Neural crest cell (in vitro differentiated cells): ENCODE measurements at regions not wholly inside any gene's neighbourhood (a gene's known extent, or its start where the extent isn't known, plus 50 kb on each side); places are given as distances from the start of the nearest gene placed in this dataset.
"Not testable (repeated sequence)": the region's sequence is repeated elsewhere in the genome, so short reads cannot be mapped to it uniquely, and the experiment has no call there.

Experiments
- DNase-seq: peaks from one replicate; pipeline ENCODE4 v3.0.0; 2021; ENCODE audit warnings: low read depth, mixed read lengths, low spot score
- H3K27ac Mint-ChIP-seq: one replicate; pipeline ENCODE4 v1.8.0; 2021; ENCODE audit warnings: mild to moderate bottlenecking, mixed read lengths; ENCODE audit not compliant: unreplicated experiment
- H3K27me3 Mint-ChIP-seq: 2 replicates; pipeline ENCODE4 v1.8.0; 2021; ENCODE audit warnings: low read depth, mild to moderate bottlenecking, mixed read lengths
- H3K36me3 Mint-ChIP-seq: 2 replicates; pipeline ENCODE4 v1.8.0; 2021; ENCODE audit warnings: low read depth, mild to moderate bottlenecking, mixed read lengths
- H3K4me1 Mint-ChIP-seq: 2 replicates; pipeline ENCODE4 v1.8.0; 2021; ENCODE audit warnings: mixed read lengths
- H3K4me3 Mint-ChIP-seq: one replicate; pipeline ENCODE4 v1.8.0; 2021; ENCODE audit warnings: mild to moderate bottlenecking, mixed read lengths
- H3K9me3 Mint-ChIP-seq: 2 replicates; pipeline ENCODE4 v1.8.0; 2021; ENCODE audit warnings: mixed read lengths
- CTCF ChIP-seq: fragments of 200-600 bp; sonication (generic); conservative IDR thresholded peaks from 2 replicates; pipeline ENCODE4 v1.5.0; 2021; ENCODE audit warnings: antibody characterized with exemption, mild to moderate bottlenecking

- not testable (repeated sequence) for DNase-seq, H3K27ac Mint-ChIP-seq, H3K9me3 Mint-ChIP-seq, H3K27me3 Mint-ChIP-seq, H3K4me3 Mint-ChIP-seq, H3K4me1 Mint-ChIP-seq
- peaks cover 11% of the 10 kb centered on the region for H3K36me3 Mint-ChIP-seq
These were observed 334.0 kb downstream of the GOLGA6L6 start for GRCh38 chr15:20207607-20208006.

GRCh38 chr15:20207198-20207597 lies 334.4 kb downstream of the GOLGA6L6 start:
- not testable (repeated sequence) for H3K27me3 Mint-ChIP-seq
- peaks cover 11% of the 10 kb centered on the region for H3K36me3 Mint-ChIP-seq

GRCh38 chr15:20204177-20204866 lies 337.3 kb downstream of the GOLGA6L6 start:
- not testable (repeated sequence) for H3K27me3 Mint-ChIP-seq, H3K36me3 Mint-ChIP-seq, H3K27ac Mint-ChIP-seq, H3K9me3 Mint-ChIP-seq, H3K4me1 Mint-ChIP-seq, DNase-seq, H3K4me3 Mint-ChIP-seq

More at GRCh38 chr15:20207198-20207597, 334.4 kb downstream of the GOLGA6L6 start:
- H3K9me3 Mint-ChIP-seq, H3K4me3 Mint-ChIP-seq, H3K27ac Mint-ChIP-seq, DNase-seq, H3K4me1 Mint-ChIP-seq: not testable (repeated sequence)

- H3K27me3 Mint-ChIP-seq, DNase-seq, H3K9me3 Mint-ChIP-seq, H3K4me1 Mint-ChIP-seq, H3K4me3 Mint-ChIP-seq, H3K27ac Mint-ChIP-seq, H3K36me3 Mint-ChIP-seq: not testable (repeated sequence)
These were observed 337.9 kb downstream of the GOLGA6L6 start for GRCh38 chr15:20203649-20204150.

- not testable (repeated sequence) for H3K27ac Mint-ChIP-seq, H3K36me3 Mint-ChIP-seq, DNase-seq, H3K27me3 Mint-ChIP-seq, H3K4me1 Mint-ChIP-seq, H3K4me3 Mint-ChIP-seq
- TF ChIP-seq CTCF, result peak; percentile 58
- peaks cover 17% of the 10 kb centered on the region for H3K9me3 Mint-ChIP-seq
These were observed 346.9 kb downstream of the GOLGA6L6 start for GRCh38 chr15:20194591-20195198.

- not testable (repeated sequence) for DNase-seq, H3K27me3 Mint-ChIP-seq, H3K4me1 Mint-ChIP-seq, H3K27ac Mint-ChIP-seq, H3K36me3 Mint-ChIP-seq, H3K4me3 Mint-ChIP-seq
- TF ChIP-seq CTCF, result peak; percentile 23
- peaks cover 17% of the 10 kb centered on the region for H3K9me3 Mint-ChIP-seq
These were observed 348.3 kb downstream of the GOLGA6L6 start for GRCh38 chr15:20192982-20193929.

GRCh38 chr15:20191508-20192125 lies 350.0 kb downstream of the GOLGA6L6 start:
- H3K4me1 Mint-ChIP-seq, DNase-seq: not testable (repeated sequence)
- peaks cover 17% of the 10 kb centered on the region for H3K9me3 Mint-ChIP-seq

GRCh38 chr15:20188611-20189010 lies 353.0 kb downstream of the GOLGA6L6 start:
- H3K4me3 Mint-ChIP-seq, DNase-seq, H3K27ac Mint-ChIP-seq, H3K4me1 Mint-ChIP-seq, H3K27me3 Mint-ChIP-seq: not testable (repeated sequence)
- H3K9me3 Mint-ChIP-seq, result peaks cover 20% of the 10 kb centered on the region
- peaks cover 10% of the 10 kb centered on the region for H3K36me3 Mint-ChIP-seq

More at GRCh38 chr15:20191508-20192125, 350.0 kb downstream of the GOLGA6L6 start:
- H3K36me3 Mint-ChIP-seq, H3K27ac Mint-ChIP-seq, H3K27me3 Mint-ChIP-seq, H3K4me3 Mint-ChIP-seq: not testable (repeated sequence)

- H3K9me3 Mint-ChIP-seq, result peaks cover 19% of the 10 kb centered on the region
- not testable (repeated sequence) for DNase-seq, H3K4me3 Mint-ChIP-seq, H3K4me1 Mint-ChIP-seq, H3K27ac Mint-ChIP-seq, H3K27me3 Mint-ChIP-seq
- H3K36me3 Mint-ChIP-seq, result peaks cover 10% of the 10 kb centered on the region
These were observed 353.9 kb downstream of the GOLGA6L6 start for GRCh38 chr15:20187370-20188355.

GRCh38 chr15:20184879-20185278 lies 356.7 kb downstream of the GOLGA6L6 start:
- H3K4me1 Mint-ChIP-seq, DNase-seq, H3K4me3 Mint-ChIP-seq: not testable (repeated sequence)

More at GRCh38 chr15:20184879-20185278, 356.7 kb downstream of the GOLGA6L6 start:
- not testable (repeated sequence) for H3K36me3 Mint-ChIP-seq, H3K27me3 Mint-ChIP-seq, H3K27ac Mint-ChIP-seq, H3K9me3 Mint-ChIP-seq
